Right ventricle myocardium inferior (tissue), 1 donor: ENCODE measurements at regions not wholly inside any gene's neighbourhood (a gene's known extent, or its start where the extent isn't known, plus 50 kb on each side); places are given as distances from the start of the nearest gene placed in this dataset.
A peak's percentile ranks its signal among the peaks of the same experiment; 100 is the strongest.

Source experiments
- ATAC-seq: fragments of 200-7000 bp; cut with Tn5 transposase; one replicate; pipeline ENCODE4 v1.9.1; 2020; ENCODE audit warnings: mild to moderate bottlenecking, moderate library complexity
- DNase-seq: peaks from one replicate; pipeline ENCODE4 v3.0.0; 2021; ENCODE audit errors: missing footprints
- intact Hi-C: fragments of 100-400 bp; cut with DNase I; formaldehyde crosslinking; loops from one replicate; pipeline ENCODE4 v1.11.0; 2022
- donor health status: DM: no; HTN: yes; CAD: no; lungs with severe emphysema.

DNA sequence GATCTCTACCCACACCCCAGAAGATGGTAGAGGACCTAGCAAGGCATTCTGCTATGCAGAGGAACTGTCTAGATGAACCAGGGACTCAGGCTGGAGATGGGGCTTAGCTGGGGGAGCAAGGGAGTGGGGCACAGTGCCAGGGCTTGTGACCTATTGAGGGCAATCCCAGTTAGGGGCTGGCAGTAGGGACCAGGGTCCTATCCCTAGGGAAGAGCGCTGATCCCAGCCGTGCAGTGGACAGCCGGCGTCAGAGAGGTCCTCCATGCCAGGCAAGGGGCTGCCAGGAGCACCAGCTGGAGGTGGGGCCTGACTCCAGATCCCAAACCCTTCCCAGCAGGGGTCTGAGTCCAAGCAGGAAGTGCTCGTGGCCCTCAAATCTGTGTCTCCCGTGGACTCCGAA lies 52.7 kb upstream of the NEURL1B start:
- DNase-seq (peak; percentile 56), ATAC-seq (no peak)
- intact Hi-C loops: loop anchor here (10.0 kb wide), 1 partner anchor 106 kb away; no protein-coding TSS in a partner anchor

DNA sequence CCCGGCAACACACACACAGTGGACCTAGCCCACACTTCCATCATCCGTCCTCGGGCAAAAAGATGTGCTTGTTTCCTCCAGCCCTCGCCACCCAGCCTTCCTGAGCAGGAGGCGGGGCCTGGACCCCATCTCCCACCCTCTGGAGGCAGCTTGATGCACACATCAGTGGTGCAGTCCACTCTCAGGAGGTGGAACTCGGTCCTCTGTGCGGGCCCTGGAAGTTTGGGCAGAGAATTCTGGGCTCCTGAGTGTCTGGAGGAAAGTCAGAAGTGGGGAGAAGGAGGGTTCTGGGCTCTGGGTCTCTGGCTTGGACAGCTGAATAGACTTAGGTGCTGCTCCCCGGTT lies 54.0 kb upstream of the NEURL1B start:
- intact Hi-C loops: loop anchor here (10.0 kb wide), 1 partner anchor 108 kb away; no protein-coding TSS in a partner anchor
- DNase-seq (peak; percentile 42), ATAC-seq (no peak)

DNA sequence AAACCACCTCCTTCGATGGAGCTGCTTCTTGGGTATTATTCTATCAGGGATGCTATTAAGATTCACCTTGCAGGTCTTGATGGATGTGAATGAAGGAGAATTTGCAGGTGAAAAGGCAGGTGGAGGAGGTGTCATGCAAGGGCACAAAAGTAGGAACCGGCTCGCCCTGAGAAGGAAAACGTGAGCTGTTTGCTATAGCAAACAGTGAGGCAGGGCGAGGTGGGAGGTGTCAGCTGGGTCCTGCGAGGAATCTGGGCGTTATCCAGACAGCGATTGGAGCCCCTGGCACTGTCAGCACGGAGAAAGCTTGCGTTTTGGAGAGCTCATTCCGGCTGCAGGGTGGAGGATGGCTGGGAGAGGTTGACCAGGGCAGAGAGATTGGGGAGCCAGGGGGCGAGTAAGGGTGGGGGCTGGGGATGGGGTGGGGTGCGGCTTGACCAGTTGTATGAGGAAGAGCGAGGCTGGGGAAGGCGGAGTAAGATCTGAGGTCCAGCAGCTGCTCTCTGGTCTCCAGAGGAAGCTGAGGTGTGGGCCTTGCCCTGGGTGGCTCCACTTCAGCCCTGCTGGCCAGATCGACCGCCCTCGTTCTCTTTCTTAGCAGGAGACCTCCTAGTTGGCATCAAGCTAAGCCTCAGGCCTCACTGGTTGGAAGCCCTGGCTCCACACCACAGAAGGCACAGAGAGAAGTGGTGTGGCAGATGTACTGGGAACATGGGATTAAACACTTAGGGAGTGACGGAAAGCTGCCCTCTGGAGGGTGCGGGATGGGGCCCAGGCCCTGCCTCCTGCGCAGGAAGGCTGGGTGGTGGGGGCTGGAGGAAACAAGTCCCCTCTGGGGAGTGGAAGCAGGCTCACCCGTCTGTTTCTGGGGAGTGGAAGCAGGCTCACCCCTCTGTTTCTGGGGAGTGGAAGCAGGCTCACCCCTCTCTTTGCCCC lies 54.7 kb upstream of the NEURL1B start:
- ATAC-seq (peak; percentile 3), DNase-seq (peak; percentile 63)
- intact Hi-C loops: loop anchor here (10.0 kb wide), 1 partner anchor 108 kb away; no protein-coding TSS in a partner anchor

DNA sequence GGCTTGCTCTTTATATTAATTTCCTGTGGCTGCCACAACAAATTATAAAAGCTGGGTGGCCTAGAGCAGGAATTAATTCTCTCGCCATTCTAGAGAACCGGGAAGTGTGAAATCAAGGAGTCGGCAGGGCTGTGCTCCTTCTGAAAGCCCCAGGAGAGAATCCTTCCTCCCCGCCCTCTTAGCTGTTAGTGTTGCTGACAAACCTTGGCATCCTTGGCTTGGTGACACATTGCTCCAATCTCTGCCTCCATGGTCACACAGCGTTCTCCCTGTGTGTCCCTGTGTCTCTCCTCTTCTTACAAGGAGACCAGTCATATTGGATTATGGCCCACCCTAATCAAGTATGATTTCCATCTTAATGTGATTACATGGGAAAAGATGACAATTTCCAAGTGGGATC lies 55.9 kb upstream of the NEURL1B start:
- intact Hi-C loops: loop anchor here (1.0 to 10.0 kb wide), 3 partner anchors 15 to 110 kb away; no protein-coding TSS in a partner anchor
- peak; percentile 65 for DNase-seq
- peak; percentile 57 for ATAC-seq

DNA sequence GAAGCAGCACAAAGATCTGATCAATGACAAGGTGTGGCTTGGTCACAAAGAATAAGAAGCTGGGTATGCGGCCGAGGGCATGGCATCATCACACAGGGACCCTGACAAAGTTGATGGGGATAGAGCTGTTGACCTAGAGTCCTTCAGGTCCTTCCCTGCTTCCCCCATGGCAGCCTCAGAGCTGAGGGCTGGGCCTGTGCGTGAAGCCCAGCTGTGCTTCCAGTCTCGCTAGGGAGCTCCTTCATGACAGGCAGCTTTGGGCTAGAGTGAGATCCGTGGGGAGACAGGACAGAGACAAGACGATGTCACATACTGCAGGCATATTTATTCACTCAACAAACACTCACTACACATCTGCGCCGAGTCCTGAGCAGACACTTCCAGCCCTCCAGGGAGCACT lies 56.4 kb upstream of the NEURL1B start:
- intact Hi-C loops: loop anchor here (1.0 to 10.0 kb wide), 6 partner anchors 16 to 110 kb away; no protein-coding TSS in a partner anchor
- DNase-seq (peak; percentile 67), ATAC-seq (peak; percentile 43)

DNA sequence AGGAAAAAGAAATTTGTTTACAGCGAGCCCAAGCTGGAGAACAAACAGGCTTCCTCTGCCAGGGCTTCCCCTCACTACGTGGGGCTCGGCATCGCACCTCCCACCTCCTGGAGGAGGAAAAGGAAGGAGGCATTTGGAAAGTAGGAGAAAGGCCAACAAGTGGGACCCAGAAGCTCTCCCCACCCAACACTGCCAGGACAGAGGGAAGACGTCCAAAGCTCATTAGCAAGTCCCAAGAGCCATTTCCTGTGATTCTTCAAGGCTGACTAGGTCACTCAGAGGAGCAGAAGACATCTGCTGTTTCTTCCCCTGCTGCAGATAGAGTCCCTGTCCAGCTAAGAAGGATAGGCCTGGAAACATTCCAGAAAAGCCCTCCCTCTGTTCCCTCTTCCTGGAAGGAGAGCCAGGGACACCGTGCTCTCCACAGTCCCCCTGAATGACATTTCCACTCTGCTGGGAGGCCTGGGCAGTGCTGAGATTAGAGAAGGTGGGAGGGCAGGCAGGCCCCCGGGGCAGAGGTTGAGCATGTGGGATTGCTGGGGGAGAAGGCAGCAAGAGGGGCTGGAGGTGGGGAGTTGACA lies 57.0 kb upstream of the NEURL1B start:
- ATAC-seq: peak; percentile 81
- peak; percentile 85 for DNase-seq
- intact Hi-C loops: loop anchor here (1.0 to 10.0 kb wide), 5 partner anchors 25 to 111 kb away; no protein-coding TSS in a partner anchor

DNA sequence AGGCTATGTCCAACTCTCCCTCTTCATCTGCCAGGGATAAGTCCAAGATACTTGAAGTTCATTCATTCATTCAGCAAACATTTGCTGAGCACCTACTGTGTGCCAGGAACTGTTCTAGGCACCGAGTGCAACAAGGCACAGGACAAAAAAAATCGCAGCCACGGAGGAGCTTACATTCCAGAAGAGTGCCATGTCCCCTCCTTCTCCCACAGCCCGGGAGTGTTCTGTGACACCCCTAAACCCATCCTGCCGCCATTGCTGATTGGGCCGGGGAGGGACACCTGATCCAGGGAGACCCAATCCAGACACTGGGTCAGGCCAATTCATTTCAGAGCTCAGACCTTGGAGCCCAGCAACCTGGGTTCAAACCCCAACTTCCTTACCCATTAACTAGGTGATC lies 58.1 kb upstream of the NEURL1B start:
- DNase-seq (peak; percentile 40), ATAC-seq (no peak)
- intact Hi-C loops: loop anchor here (5.0 to 10.0 kb wide), 2 partner anchors 96 to 112 kb away; no protein-coding TSS in a partner anchor

DNA sequence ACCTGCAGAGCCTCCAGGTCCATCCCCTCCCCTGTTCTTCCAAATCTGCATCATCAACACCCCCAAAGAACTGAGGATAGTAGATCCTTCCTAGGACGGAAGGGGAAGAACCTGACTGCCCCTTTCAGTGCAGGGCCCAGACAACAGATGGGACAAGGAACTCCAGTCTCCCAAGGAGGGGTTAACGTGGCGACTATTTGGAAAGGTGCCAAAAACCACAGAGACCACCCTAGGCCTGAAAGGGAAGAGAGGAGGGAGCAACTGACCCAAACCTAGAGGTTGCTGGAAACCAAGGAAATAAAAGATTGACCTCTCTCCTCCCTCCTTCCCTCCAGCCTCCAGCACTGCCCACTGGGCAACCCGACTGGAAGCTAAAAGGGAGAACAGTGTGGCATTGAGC lies 59.7 kb upstream of the NEURL1B start:
- ATAC-seq: no peak
- DNase-seq: peak; percentile 56
- intact Hi-C loops: loop anchor here (5.0 to 10.0 kb wide), 2 partner anchors 94 to 113 kb away; no protein-coding TSS in a partner anchor

DNA sequence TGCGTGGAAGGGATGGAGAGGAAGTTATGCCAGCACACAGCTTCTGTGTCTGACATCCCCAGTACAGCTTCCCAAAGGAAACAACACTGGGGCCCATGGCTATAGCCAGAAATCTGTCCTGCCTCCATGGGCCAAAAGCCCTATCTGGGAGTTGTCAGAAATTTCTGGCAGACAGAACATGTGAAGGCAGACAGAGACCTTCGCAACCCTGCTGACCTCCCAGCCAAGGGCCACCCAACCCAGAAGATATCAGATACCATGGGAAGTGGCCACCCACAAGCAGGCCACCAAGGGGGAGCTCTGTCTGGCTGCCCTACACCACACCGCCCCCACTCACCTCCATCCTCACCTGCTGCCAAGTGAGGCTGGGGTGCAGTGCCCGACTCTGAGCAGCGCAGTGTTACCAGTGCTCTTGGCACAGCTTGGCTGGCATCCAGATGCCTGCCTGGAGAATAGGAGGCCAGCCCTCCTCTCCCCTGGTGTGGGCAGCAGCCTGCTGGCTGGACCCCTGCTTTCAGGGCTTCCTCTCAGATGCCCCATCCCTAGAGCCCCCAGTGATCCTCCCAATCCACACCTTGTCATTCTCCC lies 61.6 kb upstream of the NEURL1B start:
- intact Hi-C loops: no loop called here
- DNase-seq (peak; percentile 62), ATAC-seq (peak; percentile 33)

DNA sequence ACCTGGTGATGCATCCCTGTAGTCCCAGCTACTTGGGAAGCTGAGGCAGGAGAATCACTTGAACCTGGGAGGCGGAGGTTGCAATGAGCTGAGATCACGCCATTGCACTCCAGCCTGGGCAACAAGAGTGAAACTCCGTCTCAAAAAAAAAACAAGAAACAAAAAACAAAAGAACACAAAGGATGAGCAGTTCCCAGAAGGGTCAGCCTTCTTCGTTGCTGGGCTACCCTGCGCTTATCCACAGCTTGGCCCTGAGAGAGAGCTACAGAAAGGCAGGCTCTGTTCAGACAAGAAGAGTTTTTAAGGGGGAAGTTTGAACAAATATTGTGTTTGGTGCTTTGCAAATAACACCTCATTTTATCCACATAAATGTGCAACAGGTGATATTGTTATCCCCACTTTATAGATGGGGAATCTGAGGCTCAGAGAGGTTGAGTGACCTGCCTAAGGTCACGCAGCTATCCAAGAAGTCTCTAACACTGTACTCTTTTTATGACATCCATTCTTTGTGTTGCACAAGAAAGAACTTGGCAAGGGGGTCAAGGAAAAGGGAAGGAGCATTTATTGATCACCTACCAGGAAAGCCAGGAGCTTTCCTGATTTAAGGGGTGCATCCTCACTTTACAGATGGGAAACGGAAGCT lies 63.7 kb upstream of the NEURL1B start:
- DNase-seq (peak; percentile 6), ATAC-seq (no peak)
- intact Hi-C loops: no loop called here

DNA sequence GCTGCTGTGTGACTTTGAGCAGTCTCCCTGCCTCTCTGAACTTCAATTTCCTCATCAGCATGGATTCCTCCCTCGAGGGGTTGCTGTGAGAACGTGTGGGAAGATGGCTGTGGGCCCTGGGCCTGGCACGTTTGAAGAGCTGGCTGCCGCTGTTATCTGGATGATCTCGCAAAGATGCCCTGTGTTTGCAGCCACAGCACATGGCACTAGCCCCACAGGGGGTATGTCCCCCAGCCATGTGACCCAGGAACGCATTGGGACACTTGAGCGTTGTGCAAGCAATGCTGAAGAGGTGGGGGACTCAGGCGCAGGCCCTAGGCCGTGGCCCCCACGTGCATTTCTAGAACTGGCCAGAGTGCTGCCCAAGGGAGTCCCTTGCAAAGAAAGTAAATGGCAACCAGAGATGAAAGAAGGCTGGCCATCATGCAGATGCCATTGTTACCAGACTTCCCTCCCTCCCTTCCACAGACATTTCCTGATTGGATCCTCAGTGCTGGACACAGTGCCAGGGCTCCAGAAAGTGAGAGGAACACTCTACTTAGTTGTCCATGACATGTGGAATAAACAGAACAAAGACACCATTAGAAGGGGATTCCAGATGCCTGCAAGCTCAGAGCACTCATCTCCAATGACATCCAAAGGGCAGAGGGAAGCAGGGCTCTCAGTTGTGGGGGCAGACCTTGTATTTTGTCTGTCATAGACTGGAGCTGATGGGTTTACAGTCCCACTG lies 65.1 kb upstream of the NEURL1B start:
- no peak for ATAC-seq
- intact Hi-C loops: no loop called here
- peak; percentile 31 for DNase-seq

DNA sequence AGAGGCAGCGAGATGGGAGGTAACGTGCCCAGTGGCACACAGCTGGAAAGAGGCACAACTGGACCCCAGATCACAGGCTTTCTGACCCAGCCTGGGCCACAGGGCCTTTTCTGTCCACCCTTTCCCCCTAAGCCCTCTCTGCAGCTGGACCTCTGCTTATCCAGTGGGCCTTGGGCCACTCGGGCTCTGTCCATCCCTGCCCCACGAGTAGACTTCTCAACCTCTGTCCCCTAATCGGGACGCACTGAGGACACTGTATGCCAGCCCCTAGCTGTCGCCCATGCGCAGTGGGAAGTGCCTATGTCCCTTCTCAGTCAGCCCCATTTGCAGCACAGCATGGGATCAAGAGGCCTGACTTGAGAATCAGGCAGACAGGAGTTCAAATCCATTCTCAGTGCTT lies 65.6 kb upstream of the NEURL1B start:
- ATAC-seq (no peak), DNase-seq (peak; percentile 28)
- intact Hi-C loops: no loop called here

DNA sequence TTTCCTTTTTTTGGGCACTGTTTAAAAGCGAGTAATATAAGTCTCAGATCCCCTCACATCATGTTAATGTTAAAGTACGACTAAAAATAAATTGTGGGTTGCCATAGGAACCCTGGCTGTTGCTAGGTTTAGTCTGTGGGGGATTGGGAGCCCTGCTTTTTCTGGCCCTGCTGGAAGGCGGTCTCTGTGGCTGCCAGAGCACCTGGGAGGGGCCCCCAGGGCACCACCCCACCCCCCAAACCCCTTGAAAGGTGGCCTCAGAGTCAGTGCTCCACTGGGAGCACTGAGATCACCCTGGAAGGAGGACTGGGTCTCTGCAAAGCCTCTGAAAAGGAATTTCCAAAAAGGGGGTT lies 66.2 kb upstream of the NEURL1B start:
- DNase-seq: no peak
- no peak for ATAC-seq
- intact Hi-C loops: no loop called here

DNA sequence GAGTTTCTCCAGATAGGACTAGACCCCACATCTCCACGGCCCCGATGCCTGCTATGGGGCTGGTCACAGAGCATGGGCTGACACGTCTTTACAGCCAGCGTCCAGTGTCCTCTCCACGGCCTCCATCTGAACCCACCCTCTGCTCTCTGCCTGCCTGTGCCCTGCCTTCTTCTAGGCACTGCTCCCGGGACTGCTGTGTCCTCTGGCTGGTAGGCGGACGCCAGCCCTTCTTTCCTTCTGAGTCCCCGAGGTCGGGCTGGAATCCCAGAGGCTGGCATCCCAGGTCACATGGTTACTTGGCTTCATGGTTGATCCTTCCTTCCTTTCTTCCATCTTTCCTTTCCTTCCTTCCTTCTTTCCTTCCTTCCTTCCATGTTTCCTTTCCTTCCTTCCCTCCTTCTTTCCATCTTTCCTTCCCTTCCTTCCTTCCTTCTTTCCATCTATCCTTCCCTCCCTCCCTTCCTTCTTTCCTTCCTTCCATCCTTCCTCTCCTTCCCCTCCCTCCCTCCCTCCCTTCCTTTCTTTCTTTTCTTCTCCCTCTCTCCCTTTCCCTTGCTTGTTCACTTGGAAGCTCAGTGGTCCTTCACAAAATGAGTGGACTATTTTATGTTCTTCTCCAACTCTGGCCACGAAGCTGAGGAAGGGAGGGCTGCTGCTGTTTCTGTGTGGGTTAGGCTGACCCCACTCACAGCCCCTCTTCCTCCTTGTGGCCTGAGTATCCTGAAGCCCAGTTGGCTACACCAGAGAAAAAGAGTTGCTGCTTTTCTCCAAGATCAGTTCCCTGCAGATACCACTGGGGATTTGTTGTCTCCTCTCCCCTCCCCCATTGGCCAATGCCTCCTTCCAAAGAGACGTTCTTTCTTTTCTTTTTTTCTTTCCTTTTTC lies 66.8 kb upstream of the NEURL1B start:
- ATAC-seq: no peak
- DNase-seq: no peak

DNA sequence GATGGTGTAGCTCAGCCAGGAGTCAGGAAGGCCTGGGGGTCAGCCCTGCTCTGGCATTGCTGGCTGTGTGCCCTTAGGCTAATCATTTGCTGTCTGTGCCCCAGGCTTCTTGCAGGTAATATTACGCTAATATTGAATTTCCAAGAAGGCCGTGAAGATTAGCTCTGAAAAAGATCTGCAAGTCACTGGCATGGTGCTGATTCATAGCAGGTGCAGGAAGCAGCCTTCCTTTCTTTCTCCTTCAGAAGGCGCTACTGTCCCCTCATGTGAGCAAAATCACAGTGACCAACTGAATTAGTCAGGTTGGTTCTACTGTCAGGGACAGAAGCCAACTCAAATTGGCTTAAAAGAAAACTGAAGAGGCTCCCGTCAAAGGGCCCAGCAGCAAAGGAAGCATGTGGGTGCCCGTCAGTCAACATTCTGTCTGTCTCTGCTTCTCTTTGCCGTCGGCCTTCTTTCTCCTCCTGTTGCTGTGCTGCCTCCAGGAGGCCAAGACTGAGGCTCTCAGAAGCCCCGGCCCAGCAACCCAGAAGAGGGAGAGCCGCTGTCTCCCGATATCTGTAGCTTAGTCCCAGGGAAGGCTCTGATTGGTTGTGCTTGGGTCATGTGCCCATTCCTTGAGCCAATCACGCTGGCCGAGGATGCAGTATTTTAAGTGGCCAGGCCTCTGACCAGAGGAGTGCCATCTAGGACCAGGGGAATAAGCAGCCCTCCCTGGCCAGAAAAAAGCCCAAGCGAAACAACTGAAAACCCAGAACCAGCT lies 67.8 kb upstream of the NEURL1B start:
- intact Hi-C loops: no loop called here
- ATAC-seq (no peak), DNase-seq (no peak)

More for the DNA sequence above, 66.8 kb upstream of the NEURL1B start:
- intact Hi-C loops: no loop called here

DNA sequence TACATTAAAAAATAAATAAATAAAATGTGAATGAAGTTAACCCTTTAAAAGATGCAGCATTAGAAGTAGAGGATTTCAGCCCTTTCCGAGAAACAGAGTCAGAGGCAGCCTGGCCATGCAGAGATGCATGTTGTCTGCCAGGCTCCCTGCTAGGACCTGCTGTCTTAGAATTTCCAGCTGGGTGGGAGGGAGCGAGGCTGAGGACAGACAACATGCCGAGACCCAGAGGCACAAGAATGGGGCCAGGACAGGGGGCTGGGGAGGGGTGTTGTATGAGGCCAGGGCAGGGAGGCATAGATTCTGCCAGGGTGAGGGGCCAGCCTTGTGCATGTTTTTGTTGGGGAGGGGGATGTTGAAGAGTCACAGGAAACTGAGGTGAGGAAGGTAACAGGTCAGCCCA lies 68.6 kb upstream of the NEURL1B start:
- intact Hi-C loops: no loop called here
- DNase-seq (peak; percentile 41), ATAC-seq (no peak)

DNA sequence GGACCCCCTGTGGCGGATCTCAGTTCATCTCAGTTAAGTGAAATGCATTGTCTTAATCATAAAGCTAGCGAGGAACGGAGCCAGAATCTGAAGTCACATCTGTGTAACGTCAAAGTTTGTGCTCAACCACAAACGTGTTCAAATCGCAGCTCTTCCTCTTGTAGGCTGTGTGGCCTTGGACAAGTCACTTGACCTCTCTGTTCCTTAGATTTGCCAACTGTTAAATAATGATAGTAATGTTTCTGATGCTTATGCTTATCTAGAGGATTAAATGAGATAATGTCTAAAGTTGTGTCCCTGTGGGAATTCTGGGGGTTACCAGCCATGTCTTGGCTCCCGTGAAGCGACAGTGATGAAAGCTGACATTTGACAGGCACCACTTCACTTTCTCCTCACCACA lies 69.2 kb upstream of the NEURL1B start:
- intact Hi-C loops: no loop called here
- no peak for ATAC-seq
- DNase-seq: no peak
